ENCODE measurements at regions not wholly inside any gene's neighbourhood (a gene's known extent, or its start where the extent isn't known, plus 50 kb on each side); places are given as distances from the start of the nearest gene placed in this dataset.

DNA sequence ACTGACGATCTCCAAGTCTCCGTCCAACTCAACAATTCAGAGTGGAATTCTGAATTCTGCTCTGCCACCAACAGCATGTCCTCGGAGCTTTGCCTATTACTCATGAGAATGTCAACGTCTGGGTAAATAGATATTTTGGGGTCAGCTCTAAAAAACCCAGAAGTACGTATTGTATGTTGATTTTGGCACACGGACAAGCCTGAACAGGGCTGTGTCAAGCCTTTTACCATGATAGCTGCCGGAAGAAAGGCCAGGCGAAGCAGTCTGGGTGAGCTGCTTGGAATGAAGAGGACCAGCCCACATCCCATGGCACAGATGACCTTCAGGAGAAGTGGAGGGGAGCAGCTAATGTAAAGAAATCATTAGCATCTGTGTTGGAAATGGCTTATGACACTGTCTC, 88.0 kb upstream of the JAG1 start (continued):
- TF ChIP-seq BHLHE40 (IDR thresholded peaks at IDR 0.05; ENCODE audit: borderline replicate concordance in 1 of 2, low read depth in 2 of 2, low read length in 1 of 2) = no peak

DNA sequence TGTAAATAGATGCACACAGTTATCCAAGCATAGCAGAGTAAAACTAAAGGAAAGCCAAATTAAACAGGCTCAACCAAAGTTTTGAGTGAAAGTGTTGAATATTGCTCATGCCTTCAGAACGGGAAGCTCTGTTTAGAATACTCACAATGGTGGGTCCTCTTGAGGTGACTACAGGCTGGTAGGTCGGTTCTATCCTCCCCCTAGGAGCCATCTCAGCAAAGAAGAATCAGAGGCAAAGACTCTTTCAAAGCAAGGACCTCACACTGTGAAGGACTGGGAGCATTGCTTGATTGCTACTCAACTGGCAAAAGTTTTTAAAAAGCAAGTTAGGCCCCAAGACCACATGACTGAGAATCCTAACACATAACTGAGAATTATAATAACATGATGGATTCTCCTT, 88.4 kb upstream of the JAG1 start:
- Histone ChIP-seq H3K27me3 (replicated peaks in 1 of 2; ENCODE audit: control insufficient read depth in 2 of 2, insufficient read depth in 2 of 2, low read length in 1 of 2) (no peaks in the 10 kb centered on the region), H3K9me3 (replicated peaks; ENCODE audit: control insufficient read depth, insufficient read depth, low read length) (no peaks in the 10 kb centered on the region), H3K27ac (ENCODE audit: control insufficient read depth, insufficient read depth) (no peak overlapping the region), H3K4me1 (ENCODE audit: control insufficient read depth, insufficient read depth, low read length) (no peaks in the 10 kb centered on the region), H3K4me3 (no peak overlapping the region), H4K20me1 (ENCODE audit: control insufficient read depth, insufficient read depth) (no peaks in the 10 kb centered on the region), H2AFZ (ENCODE audit: control insufficient read depth, low read depth, low read length) (no peak overlapping the region), H3K79me2 (ENCODE audit: control insufficient read depth, insufficient read depth, low read length) (no peaks in the 10 kb centered on the region), H3K36me3 (ENCODE audit: control insufficient read depth in 2 of 2, insufficient read depth in 2 of 2, low read length in 1 of 2) (no peaks in the 10 kb centered on the region), H3K4me2 (ENCODE audit: control insufficient read depth, insufficient read depth) (no peak overlapping the region), H3K9ac (ENCODE audit: control insufficient read depth, insufficient read depth, low read length) (no peak overlapping the region)
- RAD21 ChIA-PET (ENCODE audit: unreplicated experiment) = no interaction called here
- POLR2A ChIA-PET = no interaction called here
- no peak for FAIRE-seq
- no peak for ATAC-seq
- DNase-seq (ENCODE audit: low read depth, low spot score) = no peak
- CTCF ChIA-PET = no interaction called here
- SMC1A ChIA-PET (ENCODE audit: uncharacterized antibody, unreplicated experiment) = no interaction called here
- 13% methylated on average over 2 of the region's 2 CpGs for WGBS (ENCODE audit: insufficient coverage, insufficient replicate concordance, low lambda C conversion rate, missing lambda C conversion rate)
- TF ChIP-seq YBX1 (IDR thresholded peaks at IDR 0.05) (no peak), MEF2A (IDR thresholded peaks at IDR 0.05; ENCODE audit: insufficient read depth, low read depth, low read length) (no peak), LARP7 (IDR thresholded peaks at IDR 0.05) (no peak), BHLHE40 (IDR thresholded peaks at IDR 0.05; ENCODE audit: borderline replicate concordance in 1 of 2, low read depth in 2 of 2, low read length in 1 of 2) (no peak), CBX3 (IDR thresholded peaks at IDR 0.05; ENCODE audit: borderline replicate concordance, low read depth) (no peak), YY1 (IDR thresholded peaks at IDR 0.05; ENCODE audit: low read depth, low read length) (no peak), SREBF2 (IDR thresholded peaks at IDR 0.05; ENCODE audit: low read length) (no peak)
- TF ChIP-seq, protein P1, sequence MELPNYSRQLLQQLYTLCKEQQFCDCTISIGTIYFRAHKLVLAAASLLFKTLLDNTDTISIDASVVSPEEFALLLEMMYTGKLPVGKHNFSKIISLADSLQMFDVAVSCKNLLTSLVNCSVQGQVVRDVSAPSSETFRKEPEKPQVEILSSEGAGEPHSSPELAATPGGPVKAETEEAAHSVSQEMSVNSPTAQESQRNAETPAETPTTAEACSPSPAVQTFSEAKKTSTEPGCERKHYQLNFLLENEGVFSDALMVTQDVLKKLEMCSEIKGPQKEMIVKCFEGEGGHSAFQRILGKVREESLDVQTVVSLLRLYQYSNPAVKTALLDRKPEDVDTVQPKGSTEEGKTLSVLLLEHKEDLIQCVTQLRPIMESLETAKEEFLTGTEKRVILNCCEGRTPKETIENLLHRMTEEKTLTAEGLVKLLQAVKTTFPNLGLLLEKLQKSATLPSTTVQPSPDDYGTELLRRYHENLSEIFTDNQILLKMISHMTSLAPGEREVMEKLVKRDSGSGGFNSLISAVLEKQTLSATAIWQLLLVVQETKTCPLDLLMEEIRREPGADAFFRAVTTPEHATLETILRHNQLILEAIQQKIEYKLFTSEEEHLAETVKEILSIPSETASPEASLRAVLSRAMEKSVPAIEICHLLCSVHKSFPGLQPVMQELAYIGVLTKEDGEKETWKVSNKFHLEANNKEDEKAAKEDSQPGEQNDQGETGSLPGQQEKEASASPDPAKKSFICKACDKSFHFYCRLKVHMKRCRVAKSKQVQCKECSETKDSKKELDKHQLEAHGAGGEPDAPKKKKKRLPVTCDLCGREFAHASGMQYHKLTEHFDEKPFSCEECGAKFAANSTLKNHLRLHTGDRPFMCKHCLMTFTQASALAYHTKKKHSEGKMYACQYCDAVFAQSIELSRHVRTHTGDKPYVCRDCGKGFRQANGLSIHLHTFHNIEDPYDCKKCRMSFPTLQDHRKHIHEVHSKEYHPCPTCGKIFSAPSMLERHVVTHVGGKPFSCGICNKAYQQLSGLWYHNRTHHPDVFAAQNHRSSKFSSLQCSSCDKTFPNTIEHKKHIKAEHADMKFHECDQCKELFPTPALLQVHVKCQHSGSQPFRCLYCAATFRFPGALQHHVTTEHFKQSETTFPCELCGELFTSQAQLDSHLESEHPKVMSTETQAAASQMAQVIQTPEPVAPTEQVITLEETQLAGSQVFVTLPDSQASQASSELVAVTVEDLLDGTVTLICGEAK (IDR thresholded peaks at IDR 0.05; ENCODE audit: borderline replicate concordance) = no peak
- intact Hi-C loops (cut with micrococcal nuclease; ENCODE audit: unreplicated experiment) (no loop called here), in situ Hi-C loops (cut with MboI) (no loop called here)
- no TSS peak for BruUV-seq (replicated peaks)

Data from GM12878 (cell line).